ENCODE measurements at regions not wholly inside any gene's neighbourhood (a gene's known extent, or its start where the extent isn't known, plus 50 kb on each side); places are given as distances from the start of the nearest gene placed in this dataset.

- no peak for DNase-seq (ENCODE audit: low read depth in 2 of 2)
These were observed 225.5 kb upstream of the IL12A start for GRCh38 chr3:159763011-159763601.

DNA sequence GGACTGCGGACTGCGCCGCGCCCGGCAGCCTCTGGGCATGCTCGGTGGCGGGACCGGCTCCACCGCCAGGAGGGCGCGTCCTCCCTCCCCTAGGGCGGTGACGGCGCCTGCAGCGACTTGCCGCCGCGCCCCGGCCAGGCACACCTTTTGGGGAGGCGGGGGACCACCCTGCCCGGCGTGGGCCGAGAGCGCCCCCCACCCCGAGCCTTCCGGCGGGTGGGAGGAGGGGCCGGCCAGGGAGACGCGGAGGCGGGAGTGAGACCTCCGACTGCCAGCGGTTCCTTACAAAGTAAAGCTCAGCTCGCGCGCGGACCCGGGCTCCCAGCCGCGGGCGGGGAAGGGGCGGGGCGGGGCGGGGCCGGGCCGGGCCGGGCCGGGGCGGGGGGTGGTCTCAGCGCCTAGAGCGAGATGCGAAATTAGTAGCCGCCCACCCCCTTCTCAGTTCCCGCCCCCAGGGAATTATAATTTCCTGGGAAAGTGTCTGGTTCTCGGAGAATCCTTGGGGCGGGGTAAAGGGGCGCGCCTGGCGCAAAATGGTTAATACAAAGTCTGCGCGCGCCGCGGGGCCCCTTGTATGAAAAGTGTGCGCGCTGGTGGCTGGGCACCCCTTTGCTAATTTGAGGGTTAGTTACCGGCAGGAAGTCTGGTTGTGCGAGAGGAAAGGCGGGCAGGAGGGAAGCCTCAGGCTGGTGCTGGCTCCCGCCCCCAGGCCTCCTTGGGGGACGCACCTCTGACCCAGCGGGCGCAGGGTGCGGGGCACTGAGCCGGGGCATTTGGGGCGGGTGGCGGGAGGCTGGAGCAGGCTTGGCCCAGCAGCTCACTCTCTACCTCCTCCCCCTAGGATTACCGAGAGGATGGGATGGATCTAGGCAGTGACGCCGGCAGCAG lies 224.8 kb upstream of the IL12A start:
- DNase-seq (ENCODE audit: low read depth in 2 of 2): peak in 1 of 2 donors; percentile 26

DNA sequence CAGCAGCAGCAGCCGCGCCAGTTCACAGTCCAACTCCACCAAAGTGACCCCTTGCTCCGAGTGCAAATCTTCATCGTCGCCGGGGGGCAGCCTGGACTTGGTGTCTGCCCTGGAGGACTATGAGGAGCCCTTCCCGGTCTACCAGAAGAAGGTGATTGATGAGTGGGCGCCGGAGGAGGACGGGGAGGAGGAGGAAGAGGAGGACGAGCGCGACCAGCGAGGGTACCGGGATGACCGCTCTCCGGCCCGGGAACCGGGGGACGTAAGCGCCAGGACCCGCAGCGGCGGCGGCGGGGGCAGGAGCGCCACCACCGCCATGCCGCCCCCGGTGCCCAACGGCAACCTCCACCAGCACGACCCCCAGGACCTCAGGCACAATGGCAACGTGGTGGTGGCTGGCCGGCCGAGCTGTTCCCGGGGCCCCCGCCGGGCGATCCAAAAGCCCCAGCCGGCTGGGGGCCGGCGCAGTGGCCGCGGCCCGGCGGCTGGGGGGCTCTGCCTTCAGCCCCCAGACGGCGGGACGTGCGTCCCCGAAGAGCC lies 224.1 kb upstream of the IL12A start:
- no peak for DNase-seq (ENCODE audit: low read depth in 2 of 2)

- no peak for DNase-seq (ENCODE audit: low read depth in 2 of 2)
These were observed 223.4 kb upstream of the IL12A start for GRCh38 chr3:159765030-159765859.

GRCh38 chr3:159765860-159766294 lies 222.8 kb upstream of the IL12A start:
- no peak for DNase-seq (ENCODE audit: low read depth in 2 of 2)

GRCh38 chr3:159766563-159767185 lies 222.0 kb upstream of the IL12A start:
- no peak for DNase-seq (ENCODE audit: low read depth in 2 of 2)

GRCh38 chr3:159770998-159771397 lies 217.6 kb upstream of the IL12A start:
- DNase-seq (ENCODE audit: low read depth in 2 of 2): no peak

- DNase-seq (ENCODE audit: low read depth in 2 of 2): no peak
These were observed 216.6 kb upstream of the IL12A start for GRCh38 chr3:159771865-159772611.

DNA sequence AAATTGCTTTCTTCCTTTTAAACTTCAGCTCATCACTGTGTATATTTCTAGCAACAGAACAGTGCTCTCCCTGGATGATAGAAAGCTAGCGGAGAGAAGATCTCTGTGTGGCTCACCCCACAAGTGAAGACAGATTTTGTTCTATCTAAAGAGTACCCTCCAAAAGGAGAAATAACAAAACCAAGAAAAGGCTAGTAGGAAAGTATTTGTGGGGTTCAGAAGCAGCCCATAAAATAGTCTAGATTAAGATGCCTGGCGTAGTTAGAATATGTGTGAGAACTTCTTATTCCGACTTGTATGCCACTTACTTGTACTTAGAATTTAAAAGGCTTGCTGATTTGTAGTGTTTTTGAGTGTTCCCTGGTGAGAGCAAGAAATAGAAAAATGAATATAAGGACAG lies 214.9 kb upstream of the IL12A start:
- no peak for DNase-seq (ENCODE audit: low read depth in 2 of 2)

DNA sequence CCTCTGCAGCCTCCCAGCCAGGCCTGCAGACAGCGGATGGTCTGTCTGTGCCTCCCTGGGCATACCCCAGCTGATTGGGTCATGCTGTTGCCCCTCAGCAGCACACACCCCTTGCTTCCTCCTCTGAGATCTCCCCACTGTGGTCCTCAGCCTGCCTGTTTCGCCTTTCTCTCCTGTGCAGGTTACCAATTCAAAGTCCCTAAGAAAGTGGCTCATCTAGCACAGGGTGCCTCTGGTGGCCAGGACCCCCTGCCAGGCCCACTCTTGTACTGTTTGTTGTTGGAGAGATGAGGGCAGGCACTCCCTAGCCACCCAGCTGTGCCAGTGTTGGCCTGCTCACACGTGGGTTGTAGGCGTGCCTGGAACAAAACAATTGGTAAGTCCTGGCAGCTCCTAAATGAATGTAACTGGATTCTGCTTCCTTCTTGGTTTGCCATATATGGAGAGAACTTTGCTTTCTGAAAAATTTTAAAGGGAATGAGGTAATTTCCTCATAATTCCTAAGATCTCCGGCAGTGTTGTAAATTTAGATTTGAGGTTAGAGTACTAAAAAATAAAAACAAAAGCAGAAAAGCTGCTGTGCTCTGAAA lies 213.2 kb upstream of the IL12A start:
- no peak for DNase-seq (ENCODE audit: low read depth in 2 of 2)

- DNase-seq (ENCODE audit: low read depth in 2 of 2): no peak
These were observed 211.9 kb upstream of the IL12A start for GRCh38 chr3:159776779-159777178.

GRCh38 chr3:159779883-159780282 lies 208.8 kb upstream of the IL12A start:
- DNase-seq (ENCODE audit: low read depth in 2 of 2): no peak

- DNase-seq (ENCODE audit: low read depth in 2 of 2): no peak
These were observed 206.8 kb upstream of the IL12A start for GRCh38 chr3:159781867-159782266.

DNA sequence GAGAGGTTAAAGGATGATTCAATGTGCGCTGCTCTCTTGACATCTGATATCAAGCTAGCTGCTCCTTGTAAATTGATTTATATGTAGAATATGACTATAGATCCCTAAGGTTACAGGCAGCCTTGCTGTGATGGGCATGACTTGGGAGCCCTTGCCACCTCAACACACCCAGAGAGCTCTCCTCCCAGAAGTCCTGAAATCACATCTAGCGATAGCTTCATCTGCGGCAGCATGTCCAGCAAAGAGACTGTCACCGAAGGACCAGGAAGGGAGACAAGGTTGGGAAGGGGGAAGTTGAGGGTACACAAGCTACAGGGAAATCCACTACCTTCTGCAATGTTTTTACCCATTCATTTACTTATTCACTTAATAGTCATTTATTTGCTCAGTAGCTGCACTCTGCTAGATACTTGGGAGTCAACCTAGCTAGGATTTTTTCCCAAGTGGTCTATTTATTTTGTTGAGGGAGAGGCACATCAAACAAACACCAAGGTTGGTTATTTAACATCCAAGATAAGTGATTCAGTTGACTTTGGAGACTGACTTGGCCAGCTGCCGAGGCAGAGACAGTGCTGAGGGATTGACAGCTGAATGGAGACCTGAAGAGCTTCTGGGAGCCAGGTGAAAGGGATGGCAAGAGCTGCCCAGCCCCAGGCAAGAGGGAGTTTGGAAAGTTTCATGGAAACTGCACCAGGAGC lies 205.8 kb upstream of the IL12A start:
- DNase-seq (ENCODE audit: low read depth in 2 of 2): no peak

- no peak for DNase-seq (ENCODE audit: low read depth in 2 of 2)
These were observed 204.6 kb upstream of the IL12A start for GRCh38 chr3:159783780-159784742.

DNA sequence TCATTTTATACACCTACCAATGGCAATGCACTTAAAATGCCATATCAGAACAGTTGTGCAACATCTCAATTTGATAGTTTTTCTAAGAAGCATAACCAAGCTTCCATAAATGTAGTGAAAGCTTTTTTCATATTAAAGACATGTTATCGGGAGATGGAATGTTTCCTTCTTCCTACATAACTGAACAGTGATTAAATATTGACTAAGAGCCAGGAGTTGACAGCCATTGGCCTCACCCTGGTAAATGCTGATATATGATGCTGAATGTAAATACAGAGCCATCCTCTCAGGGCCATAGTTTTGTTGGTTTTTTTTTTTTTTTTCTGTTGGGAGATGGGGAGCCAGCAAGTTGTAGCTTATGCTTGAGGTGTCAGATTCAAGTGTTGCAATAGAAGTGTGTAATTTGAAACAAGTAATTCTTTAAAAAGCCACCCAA lies 203.3 kb upstream of the IL12A start:
- no peak for DNase-seq (ENCODE audit: low read depth in 2 of 2)

DNA sequence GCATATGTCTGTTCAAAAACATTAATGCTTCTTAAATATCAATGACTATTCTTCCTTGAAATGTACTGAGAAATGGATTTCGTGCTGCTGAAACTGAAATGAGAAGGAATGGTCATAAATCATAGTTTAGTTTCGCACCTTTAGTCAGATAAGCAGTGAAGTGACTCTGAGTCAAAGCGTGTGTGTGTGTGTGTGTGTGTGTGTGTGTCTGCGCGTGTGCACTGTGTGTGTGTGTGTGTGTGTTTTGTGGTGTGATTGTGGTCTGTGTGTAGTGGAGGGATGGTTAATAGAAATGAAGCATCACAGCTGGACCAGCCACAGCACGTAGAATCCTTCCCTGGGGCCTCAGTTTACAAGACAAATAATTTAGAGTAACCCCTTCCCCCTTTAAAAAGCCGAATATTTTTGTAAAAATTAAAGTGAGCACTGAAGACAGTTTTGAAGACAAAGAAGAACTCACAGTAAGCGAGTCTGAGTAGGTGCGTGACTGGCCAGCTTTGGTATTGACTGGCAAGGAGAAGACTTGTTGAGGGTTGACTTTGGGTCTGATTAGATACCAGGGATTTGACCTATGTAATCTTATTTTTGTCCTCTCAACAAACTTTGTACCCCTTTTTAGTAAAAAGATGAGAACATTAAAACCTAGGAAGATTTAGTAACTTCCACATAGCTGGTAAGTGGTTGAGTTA lies 202.0 kb upstream of the IL12A start:
- no peak for DNase-seq (ENCODE audit: low read depth in 2 of 2)

GRCh38 chr3:159787178-159787574 lies 201.5 kb upstream of the IL12A start:
- no peak for DNase-seq (ENCODE audit: low read depth in 2 of 2)
